ENCODE measurements at regions not wholly inside any gene's neighbourhood (a gene's known extent, or its start where the extent isn't known, plus 50 kb on each side); places are given as distances from the start of the nearest gene placed in this dataset.

DNA sequence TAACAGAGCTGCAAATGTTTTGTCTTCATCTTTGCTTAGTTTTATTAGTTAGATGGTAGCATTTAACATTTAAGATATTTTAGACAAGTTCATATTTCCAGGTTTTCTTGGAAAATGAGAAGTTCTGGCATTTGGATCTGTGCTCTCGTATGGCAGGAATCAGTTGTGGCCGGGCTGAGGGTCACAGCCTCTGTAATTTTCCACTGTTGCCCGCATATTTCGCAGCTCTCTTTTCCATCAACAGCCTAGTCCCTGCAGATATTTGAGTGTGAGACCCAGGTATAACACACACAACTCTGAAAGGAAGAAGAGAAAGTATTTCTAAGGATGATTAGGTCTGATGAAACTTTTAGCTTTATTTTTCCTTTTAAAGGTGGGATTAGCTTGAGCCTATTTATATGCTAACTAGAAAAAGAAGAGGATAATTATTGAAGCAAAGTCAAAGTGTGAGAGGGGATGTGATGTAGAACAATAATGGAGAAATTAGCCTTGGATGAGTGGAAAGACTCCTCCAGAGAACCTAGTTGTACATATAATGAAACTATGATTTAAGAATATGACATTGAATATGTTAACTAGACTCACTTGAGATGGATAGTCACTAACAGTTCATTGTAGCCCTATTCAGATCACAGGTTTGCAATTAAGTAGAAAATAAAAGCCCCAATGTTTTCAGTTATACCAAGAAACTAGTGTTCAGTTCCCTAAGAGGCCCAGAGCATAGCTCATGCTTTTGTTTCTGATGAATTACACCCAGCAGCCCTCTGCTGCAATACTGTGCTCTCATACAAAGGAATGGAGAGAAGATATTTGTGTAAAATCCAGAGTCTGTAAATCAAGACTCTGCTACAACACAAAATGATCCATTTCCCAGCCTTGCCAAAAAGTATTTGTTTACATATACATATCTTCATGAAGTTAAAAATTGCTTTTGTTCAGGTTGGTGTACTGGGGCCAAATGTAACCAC, 158.4 kb downstream of the C12orf50 start:
- Mint-ChIP-seq H3K36me3 (ENCODE audit: low read depth) (no peaks in the 10 kb centered on the region), H3K4me3 (no peak overlapping the region), H3K9me3 (no peaks in the 10 kb centered on the region), H3K27me3 (ENCODE audit: insufficient read depth) (no peaks in the 10 kb centered on the region), H3K27ac (no peak overlapping the region), H3K4me1 (ENCODE audit: low read depth) (no peaks in the 10 kb centered on the region)
- no peak for DNase-seq (ENCODE audit: low spot score)
- intact Hi-C loops (cut with micrococcal nuclease) = no loop called here

DNA sequence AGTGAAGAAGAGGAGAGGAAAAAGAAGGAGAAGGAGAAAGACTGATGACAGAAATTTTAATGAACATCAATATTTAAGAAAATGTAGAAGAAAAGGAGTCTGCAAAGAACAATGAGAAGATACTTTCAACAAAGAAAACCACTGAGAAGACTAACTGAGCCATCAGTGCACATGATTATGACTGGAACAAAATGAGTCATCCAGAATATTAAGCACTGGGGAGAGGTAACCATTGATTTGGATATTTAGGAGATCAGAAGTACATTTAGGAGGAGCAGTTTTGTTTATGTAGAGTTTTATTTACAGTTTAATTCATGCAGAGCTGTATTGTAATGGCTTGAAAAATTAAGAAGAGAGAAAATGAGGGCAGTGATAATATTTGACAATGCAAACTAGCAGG, 159.1 kb downstream of the C12orf50 start:
- H3K27me3 Mint-ChIP-seq (ENCODE audit: insufficient read depth) = no peaks in the 10 kb centered on the region
- no peak overlapping the region for H3K4me3 Mint-ChIP-seq
- H3K9me3 Mint-ChIP-seq = no peaks in the 10 kb centered on the region
- DNase-seq (ENCODE audit: low spot score) = no peak
- H3K27ac Mint-ChIP-seq = no peak overlapping the region
- H3K4me1 Mint-ChIP-seq (ENCODE audit: low read depth) = no peaks in the 10 kb centered on the region
- intact Hi-C loops (cut with micrococcal nuclease) = no loop called here
- H3K36me3 Mint-ChIP-seq (ENCODE audit: low read depth) = no peaks in the 10 kb centered on the region

DNA sequence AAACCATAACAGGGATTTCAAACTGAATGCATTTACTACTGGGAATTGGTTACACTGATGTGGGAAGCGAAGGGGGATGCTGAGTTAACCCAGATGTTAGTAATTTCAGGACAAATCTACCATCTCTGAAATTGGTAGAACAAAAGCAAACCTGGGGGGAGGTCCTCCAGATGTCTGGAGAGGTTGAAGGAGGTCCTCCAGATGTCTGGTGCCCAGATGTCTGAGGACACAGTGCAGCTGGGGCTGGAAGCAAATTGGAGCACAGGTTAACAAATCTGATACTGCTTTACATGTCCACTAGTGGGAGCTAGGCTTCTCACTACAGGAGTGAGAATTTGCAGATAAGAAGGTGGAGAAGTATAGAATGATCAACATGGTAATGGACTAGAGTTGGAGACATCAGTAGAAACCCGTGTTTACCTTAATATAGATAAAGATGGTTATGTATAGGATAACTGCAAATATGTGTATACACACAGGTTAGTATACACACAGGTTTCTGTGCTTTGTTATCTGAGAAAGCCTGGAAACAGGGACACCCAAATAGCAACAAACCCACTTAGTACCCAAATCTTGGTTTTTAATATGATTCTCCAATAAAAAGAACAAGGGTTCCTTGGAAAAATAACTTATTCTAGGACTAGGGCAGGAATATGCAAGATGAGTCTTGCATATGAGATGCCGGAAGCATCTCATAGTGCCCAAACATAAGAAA, 162.5 kb downstream of the C12orf50 start:
- no peaks in the 10 kb centered on the region for H3K36me3 Mint-ChIP-seq (ENCODE audit: low read depth)
- H3K9me3 Mint-ChIP-seq = no peaks in the 10 kb centered on the region
- H3K27me3 Mint-ChIP-seq (ENCODE audit: insufficient read depth) = no peaks in the 10 kb centered on the region
- no peak overlapping the region for H3K4me3 Mint-ChIP-seq
- H3K4me1 Mint-ChIP-seq (ENCODE audit: low read depth) = no peaks in the 10 kb centered on the region
- no peak for DNase-seq (ENCODE audit: low spot score)
- intact Hi-C loops (cut with micrococcal nuclease) = loop anchor here (1.0 kb wide), 1 partner anchor 129 kb away; no protein-coding TSS in a partner anchor
- no peak overlapping the region for H3K27ac Mint-ChIP-seq

DNA sequence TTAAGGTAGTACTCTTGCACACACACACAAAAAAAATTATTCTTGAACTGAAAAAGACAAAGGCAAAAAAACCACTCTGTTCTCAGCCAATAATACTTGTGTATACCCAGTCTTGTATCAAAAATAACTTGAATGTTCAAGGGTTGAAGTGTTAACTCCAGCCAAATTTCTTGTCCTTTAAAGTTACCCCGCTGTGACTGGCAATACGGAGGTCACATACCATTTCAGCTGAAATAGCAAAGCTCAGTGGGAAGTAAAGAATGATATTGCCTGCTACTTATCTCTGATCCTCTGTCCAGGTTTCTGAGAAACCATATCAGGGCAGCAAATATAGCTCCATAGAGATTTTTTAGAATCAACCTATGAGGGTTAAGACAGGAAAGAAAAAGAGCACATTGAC, 167.4 kb downstream of the C12orf50 start:
- H3K9me3 Mint-ChIP-seq = no peaks in the 10 kb centered on the region
- H3K4me1 Mint-ChIP-seq (ENCODE audit: low read depth) = no peaks in the 10 kb centered on the region
- intact Hi-C loops (cut with micrococcal nuclease) = no loop called here
- no peaks in the 10 kb centered on the region for H3K36me3 Mint-ChIP-seq (ENCODE audit: low read depth)
- H3K27ac Mint-ChIP-seq = no peak overlapping the region
- H3K27me3 Mint-ChIP-seq (ENCODE audit: insufficient read depth) = no peaks in the 10 kb centered on the region
- H3K4me3 Mint-ChIP-seq = no peak overlapping the region
- no peak for DNase-seq (ENCODE audit: low spot score)

DNA sequence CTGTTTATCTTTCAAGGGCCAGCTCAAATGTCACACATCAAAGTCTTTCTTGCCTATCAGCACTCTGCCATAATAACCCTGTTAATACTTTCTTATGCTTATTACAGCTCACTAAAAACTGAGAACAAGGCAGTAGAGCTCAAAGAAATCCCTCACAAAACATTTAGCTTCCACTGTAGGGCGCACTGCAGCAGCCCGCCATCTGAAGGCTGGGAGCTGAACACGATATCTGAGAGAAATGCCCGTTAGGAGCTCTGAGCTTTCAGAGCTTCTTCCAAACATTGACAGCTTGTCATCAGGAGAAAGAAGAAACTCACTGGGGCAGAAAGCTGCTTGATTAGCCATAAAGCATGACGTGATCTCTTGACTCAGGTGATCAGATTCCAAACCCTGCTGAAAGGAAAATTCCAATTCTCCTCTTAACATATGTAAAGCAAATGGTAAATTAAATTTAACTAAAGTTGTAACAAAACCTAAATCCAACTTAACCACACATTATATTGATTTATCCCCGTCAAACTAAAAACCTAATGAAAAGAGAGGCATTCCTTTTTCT, 175.7 kb downstream of the C12orf50 start:
- Mint-ChIP-seq H3K27me3 (ENCODE audit: insufficient read depth) (no peaks in the 10 kb centered on the region), H3K36me3 (ENCODE audit: low read depth) (no peaks in the 10 kb centered on the region), H3K27ac (no peak overlapping the region), H3K4me3 (no peak overlapping the region), H3K4me1 (ENCODE audit: low read depth) (no peaks in the 10 kb centered on the region), H3K9me3 (no peaks in the 10 kb centered on the region)
- intact Hi-C loops (cut with micrococcal nuclease) = no loop called here
- no peak for DNase-seq (ENCODE audit: low spot score)

DNA sequence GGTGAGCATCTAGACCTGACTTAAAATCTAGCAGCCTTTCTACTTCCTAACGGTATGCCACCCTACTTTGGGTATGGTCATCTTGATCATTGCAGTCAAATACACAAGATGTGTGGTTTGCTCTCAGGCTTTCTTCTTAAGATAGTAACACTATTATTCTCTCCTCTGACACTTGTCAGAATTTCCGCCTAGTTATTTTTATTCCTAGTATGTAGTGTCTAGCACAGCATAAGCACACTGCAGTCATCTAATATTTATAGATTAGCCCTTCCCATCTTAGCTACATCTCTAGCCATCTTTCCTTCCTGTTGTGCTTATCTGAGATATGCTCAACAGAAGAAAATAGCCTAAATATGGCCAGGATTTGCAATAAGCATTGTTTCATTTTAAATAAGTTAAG, 180.1 kb downstream of the C12orf50 start:
- DNase-seq (ENCODE audit: low spot score) = no peak
- no peak overlapping the region for H3K4me3 Mint-ChIP-seq
- no peaks in the 10 kb centered on the region for H3K27me3 Mint-ChIP-seq (ENCODE audit: insufficient read depth)
- no peak overlapping the region for H3K27ac Mint-ChIP-seq
- H3K4me1 Mint-ChIP-seq (ENCODE audit: low read depth) = no peaks in the 10 kb centered on the region
- no peaks in the 10 kb centered on the region for H3K36me3 Mint-ChIP-seq (ENCODE audit: low read depth)
- H3K9me3 Mint-ChIP-seq = no peaks in the 10 kb centered on the region
- intact Hi-C loops (cut with micrococcal nuclease) = loop anchor here (5.0 kb wide), 1 partner anchor 1927 kb away; no protein-coding TSS in a partner anchor

DNA sequence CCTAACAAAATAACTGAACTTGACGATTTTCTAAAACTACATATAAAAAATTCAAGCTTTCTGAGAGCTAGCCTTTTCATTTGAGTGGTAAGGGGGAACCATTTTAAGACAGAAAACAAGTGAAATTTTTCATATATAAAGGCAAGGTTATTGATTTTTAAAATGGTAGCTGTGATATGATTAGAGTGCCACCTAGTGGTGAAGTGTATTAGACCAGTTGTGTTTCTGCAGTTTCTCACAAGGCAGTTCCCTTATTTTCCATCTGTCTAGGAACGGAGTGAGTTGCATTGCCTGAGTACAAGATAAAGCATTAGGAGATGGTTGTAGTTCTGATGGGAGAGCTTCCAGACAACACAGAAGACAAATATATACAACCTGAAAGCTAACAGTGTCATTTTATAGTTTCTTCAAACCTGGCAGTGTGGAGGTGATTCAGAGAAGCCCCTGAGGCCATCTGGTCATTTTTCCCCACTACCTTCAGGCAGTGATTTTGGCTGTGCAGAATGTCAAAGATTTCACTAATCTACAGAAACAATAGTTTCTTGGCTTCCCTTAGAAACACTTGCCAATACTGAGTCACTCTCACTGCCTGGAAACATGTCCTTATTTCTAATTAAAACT, 180.8 kb downstream of the C12orf50 start:
- intact Hi-C loops (cut with micrococcal nuclease) = loop anchor here (1.0 to 5.0 kb wide), 2 partner anchors 204 to 1926 kb away; no protein-coding TSS in a partner anchor
- Mint-ChIP-seq H3K27me3 (ENCODE audit: insufficient read depth) (no peaks in the 10 kb centered on the region), H3K4me3 (no peak overlapping the region), H3K4me1 (ENCODE audit: low read depth) (no peaks in the 10 kb centered on the region), H3K27ac (no peak overlapping the region), H3K9me3 (no peaks in the 10 kb centered on the region), H3K36me3 (ENCODE audit: low read depth) (no peaks in the 10 kb centered on the region)
- no peak for DNase-seq (ENCODE audit: low spot score)

DNA sequence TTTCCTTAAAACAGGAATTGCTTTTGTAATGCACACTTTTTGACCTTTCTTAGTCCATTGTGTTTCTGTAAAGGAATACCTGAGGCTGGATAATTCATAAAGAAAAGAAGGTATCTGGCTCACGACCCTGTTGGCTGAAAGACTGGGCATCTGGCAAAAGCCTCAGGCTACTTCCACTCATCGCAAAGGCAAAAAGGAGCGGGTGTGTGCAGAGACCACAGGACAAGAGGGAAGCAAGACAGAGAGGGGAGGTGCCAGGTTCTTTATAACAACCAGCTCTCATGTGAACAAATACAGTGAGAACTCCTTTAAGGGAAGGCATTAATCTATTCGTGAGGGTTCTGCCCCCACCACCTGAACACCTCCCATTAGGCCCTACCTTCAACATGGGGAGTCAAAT, 182.1 kb downstream of the C12orf50 start:
- Mint-ChIP-seq H3K9me3 (no peaks in the 10 kb centered on the region), H3K27me3 (ENCODE audit: insufficient read depth) (no peaks in the 10 kb centered on the region), H3K4me1 (ENCODE audit: low read depth) (no peaks in the 10 kb centered on the region), H3K4me3 (no peak overlapping the region), H3K27ac (no peak overlapping the region), H3K36me3 (ENCODE audit: low read depth) (no peaks in the 10 kb centered on the region)
- intact Hi-C loops (cut with micrococcal nuclease) = loop anchor here (5.0 kb wide), 1 partner anchor 1925 kb away; no protein-coding TSS in a partner anchor
- DNase-seq (ENCODE audit: low spot score) = no peak

DNA sequence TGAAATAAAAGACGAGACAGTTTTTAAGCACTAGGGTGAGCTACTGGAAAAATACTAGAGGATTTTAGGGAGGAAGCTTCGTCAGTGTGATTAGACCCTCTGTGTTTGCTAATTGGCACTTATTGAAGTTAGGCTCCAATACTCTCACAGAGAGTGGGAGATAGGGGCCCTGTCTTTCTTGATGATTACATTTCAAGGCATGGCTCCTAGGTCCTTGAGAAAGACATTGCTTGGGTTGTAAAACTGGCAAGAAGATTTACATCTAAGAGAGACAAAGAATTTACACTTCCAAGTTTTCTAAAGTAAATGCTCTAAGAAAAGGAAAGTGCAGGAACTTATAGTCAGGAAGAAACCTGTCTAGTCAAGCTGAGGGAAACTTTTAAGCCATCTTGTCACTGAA, 183.2 kb downstream of the C12orf50 start:
- H3K36me3 Mint-ChIP-seq (ENCODE audit: low read depth) = no peaks in the 10 kb centered on the region
- no peaks in the 10 kb centered on the region for H3K9me3 Mint-ChIP-seq
- no peak overlapping the region for H3K27ac Mint-ChIP-seq
- H3K4me1 Mint-ChIP-seq (ENCODE audit: low read depth) = no peaks in the 10 kb centered on the region
- DNase-seq (ENCODE audit: low spot score) = no peak
- intact Hi-C loops (cut with micrococcal nuclease) = loop anchor here (5.0 kb wide), 1 partner anchor 1924 kb away; no protein-coding TSS in a partner anchor
- no peaks in the 10 kb centered on the region for H3K27me3 Mint-ChIP-seq (ENCODE audit: insufficient read depth)
- H3K4me3 Mint-ChIP-seq = no peak overlapping the region

DNA sequence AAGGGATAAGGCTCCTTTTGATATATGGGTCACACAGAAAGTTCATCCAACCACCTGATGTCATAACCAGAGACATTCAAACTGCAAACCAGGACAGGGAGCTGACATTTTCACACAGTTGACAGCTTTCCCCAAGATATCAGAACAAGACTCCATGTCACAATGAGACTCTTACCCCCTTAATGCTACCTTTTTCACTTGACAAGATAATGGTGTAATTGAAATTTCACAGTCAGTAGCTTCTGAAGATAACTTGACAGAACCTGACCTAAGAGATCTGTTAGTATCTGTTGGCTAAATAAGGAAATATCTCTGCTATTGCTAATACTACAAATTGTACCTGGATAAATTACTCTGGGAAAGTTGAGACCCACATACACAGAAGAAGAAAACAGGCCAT, 187.3 kb downstream of the C12orf50 start:
- Mint-ChIP-seq H3K9me3 (no peaks in the 10 kb centered on the region), H3K4me3 (no peak overlapping the region), H3K27ac (no peak overlapping the region), H3K4me1 (ENCODE audit: low read depth) (no peaks in the 10 kb centered on the region), H3K27me3 (ENCODE audit: insufficient read depth) (no peaks in the 10 kb centered on the region), H3K36me3 (ENCODE audit: low read depth) (no peaks in the 10 kb centered on the region)
- intact Hi-C loops (cut with micrococcal nuclease) = no loop called here
- no peak for DNase-seq (ENCODE audit: low spot score)

DNA sequence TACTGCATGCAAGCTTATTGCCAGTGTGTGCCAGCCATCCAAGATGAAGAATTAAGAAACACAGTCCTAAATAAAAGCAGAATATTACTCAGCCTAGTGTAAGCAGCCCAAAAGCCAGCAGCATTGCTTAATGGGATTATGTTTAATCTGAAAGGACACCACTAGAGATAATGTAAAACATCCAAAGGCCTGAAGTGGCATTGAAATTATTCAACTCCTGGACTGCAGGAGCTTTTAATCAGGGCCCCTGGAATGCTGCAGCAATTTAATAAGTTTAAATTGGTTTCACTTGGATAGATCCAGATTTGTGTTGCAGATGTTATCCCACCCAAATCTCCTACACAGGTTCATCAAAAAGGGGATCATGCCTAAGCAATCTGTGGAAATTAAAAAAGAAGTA, 193.0 kb downstream of the C12orf50 start:
- no peak overlapping the region for H3K27ac Mint-ChIP-seq
- no peaks in the 10 kb centered on the region for H3K36me3 Mint-ChIP-seq (ENCODE audit: low read depth)
- no peaks in the 10 kb centered on the region for H3K9me3 Mint-ChIP-seq
- no peak overlapping the region for H3K4me3 Mint-ChIP-seq
- no peak for DNase-seq (ENCODE audit: low spot score)
- no peaks in the 10 kb centered on the region for H3K27me3 Mint-ChIP-seq (ENCODE audit: insufficient read depth)
- no peaks in the 10 kb centered on the region for H3K4me1 Mint-ChIP-seq (ENCODE audit: low read depth)
- intact Hi-C loops (cut with micrococcal nuclease) = no loop called here

DNA sequence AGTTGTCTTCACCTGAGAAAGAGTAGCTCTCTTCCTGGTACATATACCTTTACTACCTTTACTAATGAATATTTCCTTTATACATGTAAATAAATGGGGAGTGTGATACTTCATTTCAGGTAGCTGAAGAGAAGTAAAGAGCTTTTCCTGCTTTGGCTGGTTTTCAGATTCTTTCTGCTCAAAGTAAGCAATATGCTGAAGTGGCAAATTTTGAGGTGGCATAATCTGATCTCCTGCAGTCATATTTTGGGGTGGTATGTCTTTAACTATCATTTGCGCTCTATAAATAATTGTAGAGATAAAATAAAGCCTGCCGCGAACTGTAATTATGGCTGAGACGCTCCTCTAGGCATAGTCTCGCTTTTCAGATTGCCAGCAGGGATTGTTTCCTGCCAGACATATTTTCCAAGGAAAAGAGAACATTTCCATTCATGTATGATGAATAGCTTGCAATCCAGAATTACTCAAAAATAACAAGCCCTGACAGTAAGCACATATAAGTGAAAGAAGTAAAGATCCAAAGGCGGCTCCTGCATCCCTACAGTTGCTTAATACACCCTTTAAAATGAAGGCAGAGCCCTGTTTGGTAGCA, 200.7 kb downstream of the C12orf50 start:
- H3K4me1 Mint-ChIP-seq (ENCODE audit: low read depth) = no peaks in the 10 kb centered on the region
- no peak overlapping the region for H3K4me3 Mint-ChIP-seq
- no peaks in the 10 kb centered on the region for H3K27me3 Mint-ChIP-seq (ENCODE audit: insufficient read depth)
- no peak overlapping the region for H3K27ac Mint-ChIP-seq
- no peaks in the 10 kb centered on the region for H3K36me3 Mint-ChIP-seq (ENCODE audit: low read depth)
- no peaks in the 10 kb centered on the region for H3K9me3 Mint-ChIP-seq
- no peak for DNase-seq (ENCODE audit: low spot score)
- intact Hi-C loops (cut with micrococcal nuclease) = no loop called here

Data from activated T-helper 1 cell treated with anti-CD3 and anti-CD28 coated beads, Interleukin-12 subunit alpha, Interleukin-12 subunit beta, Interleukin-2, Interleukin-4 antibody, amounts not matched to agents 30 ng/mL and 10 ng/mL and 1 ng/mL, durations not matched to agents 14 hours and 24 hours and 36 hours (primary cell).